Tibial nerve (tissue), 3 donors: ENCODE measurements at regions not wholly inside any gene's neighbourhood (a gene's known extent, or its start where the extent isn't known, plus 50 kb on each side); places are given as distances from the start of the nearest gene placed in this dataset.

ENCODE experiments used
- POLR2A ChIP-seq, 2 donors: fragments of 450-650 bp; IDR thresholded peaks; one replicate each; pipeline ENCODE4 v1.6.1; 2017; ENCODE audit warnings: antibody characterized with exemption in 2 of 2, mild to moderate bottlenecking in 2 of 2, moderate library complexity in 2 of 2
- TF ChIP-seq, protein P1 (sequence below), 5 experiments: fragments of 200-600 bp in 3 of 5; fragments of 450-650 bp in 2 of 5; sonication (generic) in 3 of 5; IDR thresholded peaks; one replicate each; pipeline ENCODE4 v1.5.1; 2016 to 2019; ENCODE audit warnings: antibody characterized with exemption in 5 of 5, mild to moderate bottlenecking in 3 of 5, moderate library complexity in 2 of 5

DNA sequence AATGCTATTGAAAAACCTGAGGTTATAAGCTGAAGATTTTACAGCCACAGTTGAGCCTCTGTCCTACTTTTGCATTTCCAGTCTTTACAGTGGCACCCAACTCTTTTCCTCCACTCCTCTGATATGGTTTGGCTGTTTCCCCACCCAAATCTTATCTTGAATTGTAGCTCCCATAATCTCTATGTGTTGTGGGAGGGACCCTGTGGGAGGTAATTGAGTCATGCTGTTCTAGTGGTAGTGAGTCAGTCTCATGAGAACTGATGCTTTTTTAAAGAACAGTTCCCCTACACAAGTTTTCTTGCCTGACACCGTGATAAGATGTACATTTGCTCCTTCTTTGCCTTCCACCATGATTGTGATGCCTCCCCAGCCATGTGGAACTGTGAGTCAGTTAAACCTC is 646.1 kb upstream of the SEMA6A start:
- TF ChIP-seq, protein P1, sequence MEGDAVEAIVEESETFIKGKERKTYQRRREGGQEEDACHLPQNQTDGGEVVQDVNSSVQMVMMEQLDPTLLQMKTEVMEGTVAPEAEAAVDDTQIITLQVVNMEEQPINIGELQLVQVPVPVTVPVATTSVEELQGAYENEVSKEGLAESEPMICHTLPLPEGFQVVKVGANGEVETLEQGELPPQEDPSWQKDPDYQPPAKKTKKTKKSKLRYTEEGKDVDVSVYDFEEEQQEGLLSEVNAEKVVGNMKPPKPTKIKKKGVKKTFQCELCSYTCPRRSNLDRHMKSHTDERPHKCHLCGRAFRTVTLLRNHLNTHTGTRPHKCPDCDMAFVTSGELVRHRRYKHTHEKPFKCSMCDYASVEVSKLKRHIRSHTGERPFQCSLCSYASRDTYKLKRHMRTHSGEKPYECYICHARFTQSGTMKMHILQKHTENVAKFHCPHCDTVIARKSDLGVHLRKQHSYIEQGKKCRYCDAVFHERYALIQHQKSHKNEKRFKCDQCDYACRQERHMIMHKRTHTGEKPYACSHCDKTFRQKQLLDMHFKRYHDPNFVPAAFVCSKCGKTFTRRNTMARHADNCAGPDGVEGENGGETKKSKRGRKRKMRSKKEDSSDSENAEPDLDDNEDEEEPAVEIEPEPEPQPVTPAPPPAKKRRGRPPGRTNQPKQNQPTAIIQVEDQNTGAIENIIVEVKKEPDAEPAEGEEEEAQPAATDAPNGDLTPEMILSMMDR (IDR thresholded peaks at IDR 0.05): no peak
- TF ChIP-seq POLR2A (IDR thresholded peaks at IDR 0.05): no peak
